GM23338 (cell line): ENCODE measurements at regions not wholly inside any gene's neighbourhood (a gene's known extent, or its start where the extent isn't known, plus 50 kb on each side); places are given as distances from the start of the nearest gene placed in this dataset.

Source experiments
- CTCF ChIP-seq, 2 experiments: fragments of 200-600 bp in 1 of 2; sonication (generic) in 1 of 2; conservative IDR thresholded peaks; 2 replicates each; pipeline versions ENCODE4 v1.5.1 to v1.6.1; 2016 to 2017; ENCODE audit warnings: antibody characterized with exemption in 2 of 2, low read depth in 2 of 2, mild to moderate bottlenecking in 2 of 2, moderate library complexity in 1 of 2
- EZH2 ChIP-seq: fragments of 200-600 bp; sonication (generic); IDR thresholded peaks from one replicate; pipeline ENCODE4 v1.8.0; 2017; ENCODE audit warnings: antibody characterized with exemption, mild to moderate bottlenecking, low read depth; ENCODE audit not compliant: unreplicated experiment
- JUNB ChIP-seq: IDR thresholded peaks from one replicate; pipeline ENCODE4 v1.6.1; 2016; ENCODE audit warnings: antibody characterized with exemption; ENCODE audit not compliant: unreplicated experiment
- POLR2AphosphoS5 ChIP-seq: IDR thresholded peaks from 2 replicates; pipeline ENCODE4 v1.6.1; 2016; ENCODE audit warnings: antibody characterized with exemption, low read depth
- REST ChIP-seq: IDR thresholded peaks from one replicate; pipeline ENCODE4 v1.6.1; 2018; ENCODE audit warnings: antibody characterized with exemption; ENCODE audit not compliant: unreplicated experiment
- STAT1 ChIP-seq: IDR thresholded peaks from one replicate; pipeline ENCODE4 v1.6.1; 2016; ENCODE audit warnings: antibody characterized with exemption; ENCODE audit not compliant: unreplicated experiment

GRCh38 chr3:157695103-157695502, 191.9 kb upstream of the VEPH1 start:
- TF ChIP-seq CTCF (conservative IDR thresholded peaks at IDR 0.05; ENCODE audit: low read depth in 2 of 2) (no peak), POLR2AphosphoS5 (no peak), STAT1 (no peak), REST (no peak), EZH2 (no peak), JUNB (no peak)
